Tibial nerve (tissue), 4 donors: ENCODE measurements at regions not wholly inside any gene's neighbourhood (a gene's known extent, or its start where the extent isn't known, plus 50 kb on each side); places are given as distances from the start of the nearest gene placed in this dataset.

Experiments
- DNase-seq, 2 donors: peaks; one replicate each; pipeline ENCODE4 v3.0.0-alpha.2; 2019; ENCODE audit warnings: low spot score in 2 of 2
- H3K27ac ChIP-seq, 4 donors: fragments of 200-600 bp; sonication (generic) in 3 of 4; one replicate each; pipeline ENCODE4 v1.5.1; 2017 to 2019; ENCODE audit warnings: mild to moderate bottlenecking in 1 of 4
- H3K27me3 ChIP-seq, 2 donors: fragments of 200-600 bp; sonication (generic) in 1 of 2; one replicate each; pipeline versions ENCODE4 v1.5.1 to v1.6.0; 2017 to 2019
- H3K36me3 ChIP-seq, 3 donors: fragments of 200-600 bp; sonication (generic); one replicate each; pipeline ENCODE4 v1.5.1; 2018 to 2019
- H3K4me1 ChIP-seq, 4 donors: fragments of 200-600 bp; sonication (generic) in 3 of 4; one replicate each; pipeline ENCODE4 v1.5.1; 2017 to 2019
- H3K4me3 ChIP-seq, 4 donors: fragments of 200-600 bp; sonication (generic) in 3 of 4; one replicate each; pipeline ENCODE4 v1.5.1; 2017 to 2019; ENCODE audit warnings: mild to moderate bottlenecking in 1 of 4, moderate library complexity in 1 of 4
- H3K9me3 ChIP-seq, 4 donors: fragments of 200-600 bp; sonication (generic) in 3 of 4; one replicate each; pipeline ENCODE4 v1.5.1; 2017 to 2019
- EP300 ChIP-seq, 2 donors: sonication (generic); formaldehyde crosslinking; IDR thresholded peaks; one replicate each; pipeline ENCODE4 v1.6.1; 2017; ENCODE audit warnings: antibody characterized with exemption in 2 of 2, mild to moderate bottlenecking in 1 of 2
- POLR2A ChIP-seq, 2 donors: fragments of 450-650 bp; IDR thresholded peaks; one replicate each; pipeline ENCODE4 v1.6.1; 2017; ENCODE audit warnings: antibody characterized with exemption in 2 of 2, mild to moderate bottlenecking in 2 of 2, moderate library complexity in 2 of 2
- WGBS, 2 donors: methylation state at CpG; one replicate each; pipeline ENCODE4 v1.1.5; 2018; 5-methylcytosine and 5-hydroxymethylcytosine counted together
- TF ChIP-seq, protein P1 (sequence below), 5 experiments: fragments of 200-600 bp in 3 of 5; fragments of 450-650 bp in 2 of 5; sonication (generic) in 3 of 5; IDR thresholded peaks; one replicate each; pipeline ENCODE4 v1.5.1; 2016 to 2019; ENCODE audit warnings: antibody characterized with exemption in 5 of 5, mild to moderate bottlenecking in 3 of 5, moderate library complexity in 2 of 5

DNA sequence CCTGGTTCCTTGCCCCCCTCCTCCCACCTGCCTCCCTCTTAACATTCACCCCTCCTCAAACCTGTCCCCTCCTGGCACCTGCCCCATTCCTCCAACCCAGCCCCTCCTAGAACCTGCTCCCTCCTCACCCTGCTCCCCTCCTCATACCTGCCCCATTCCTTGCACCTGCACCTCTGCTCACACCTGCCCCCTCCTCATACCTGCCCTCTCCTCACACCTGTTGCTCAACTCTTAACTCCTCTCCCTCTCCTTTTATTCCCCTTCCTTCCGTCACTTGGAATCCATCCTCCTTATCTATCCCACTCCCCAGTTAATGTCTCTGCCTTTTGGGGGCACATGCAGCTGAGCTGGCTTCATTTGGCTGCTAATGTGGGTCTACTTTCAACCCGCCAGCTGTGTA lies 712.1 kb downstream of the MTRR start:
- Histone ChIP-seq H3K36me3 (no peaks in the 10 kb centered on the region), H3K27me3 (no peaks in the 10 kb centered on the region), H3K4me3 (no peak overlapping the region), H3K4me1 (no peaks in the 10 kb centered on the region), H3K27ac (no peak overlapping the region), H3K9me3 (no peaks in the 10 kb centered on the region)
- no peak for DNase-seq
- 80 to 86% methylated on average over 2 of the region's 2 CpGs for WGBS, 2 donors
- TF ChIP-seq, protein P1, sequence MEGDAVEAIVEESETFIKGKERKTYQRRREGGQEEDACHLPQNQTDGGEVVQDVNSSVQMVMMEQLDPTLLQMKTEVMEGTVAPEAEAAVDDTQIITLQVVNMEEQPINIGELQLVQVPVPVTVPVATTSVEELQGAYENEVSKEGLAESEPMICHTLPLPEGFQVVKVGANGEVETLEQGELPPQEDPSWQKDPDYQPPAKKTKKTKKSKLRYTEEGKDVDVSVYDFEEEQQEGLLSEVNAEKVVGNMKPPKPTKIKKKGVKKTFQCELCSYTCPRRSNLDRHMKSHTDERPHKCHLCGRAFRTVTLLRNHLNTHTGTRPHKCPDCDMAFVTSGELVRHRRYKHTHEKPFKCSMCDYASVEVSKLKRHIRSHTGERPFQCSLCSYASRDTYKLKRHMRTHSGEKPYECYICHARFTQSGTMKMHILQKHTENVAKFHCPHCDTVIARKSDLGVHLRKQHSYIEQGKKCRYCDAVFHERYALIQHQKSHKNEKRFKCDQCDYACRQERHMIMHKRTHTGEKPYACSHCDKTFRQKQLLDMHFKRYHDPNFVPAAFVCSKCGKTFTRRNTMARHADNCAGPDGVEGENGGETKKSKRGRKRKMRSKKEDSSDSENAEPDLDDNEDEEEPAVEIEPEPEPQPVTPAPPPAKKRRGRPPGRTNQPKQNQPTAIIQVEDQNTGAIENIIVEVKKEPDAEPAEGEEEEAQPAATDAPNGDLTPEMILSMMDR (IDR thresholded peaks at IDR 0.05) = no peak
- TF ChIP-seq POLR2A (IDR thresholded peaks at IDR 0.05) (no peak), EP300 (IDR thresholded peaks at IDR 0.05) (no peak)

DNA sequence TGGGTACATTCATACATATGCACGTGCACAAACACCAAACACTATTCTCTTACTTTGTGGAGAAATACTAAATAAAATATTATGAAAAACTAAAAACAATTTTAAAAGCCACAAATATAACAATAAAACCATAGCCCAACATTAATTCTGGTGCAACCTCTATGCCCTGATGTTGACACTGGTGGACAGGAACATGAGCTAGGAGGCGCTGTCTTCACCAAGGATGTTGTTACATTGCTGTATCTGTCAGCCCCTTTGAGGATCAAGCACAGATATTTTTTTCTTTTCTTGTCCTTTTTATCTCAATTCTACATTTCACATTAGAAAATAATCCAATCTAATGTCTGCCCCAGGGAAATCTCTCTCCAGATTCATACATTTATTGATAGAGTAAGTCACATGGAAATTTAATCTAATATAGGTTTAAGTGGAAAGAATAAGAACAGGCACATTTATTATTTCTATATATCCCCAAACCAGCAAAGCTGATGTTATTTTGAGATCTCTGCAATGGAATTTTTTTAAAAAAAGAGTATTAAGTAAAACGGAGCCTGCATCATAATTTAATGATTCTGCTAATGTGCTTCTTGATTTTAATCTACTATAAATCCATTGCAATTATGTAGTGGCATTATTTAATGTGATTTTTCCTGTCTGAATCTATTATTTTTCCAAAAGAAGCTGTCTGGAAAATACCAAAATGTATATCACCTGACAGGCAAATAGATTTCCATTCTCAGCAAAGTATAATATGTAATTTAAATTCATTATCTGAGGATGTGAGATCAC lies 716.5 kb downstream of the MTRR start:
- Histone ChIP-seq H3K4me3 (no peak overlapping the region), H3K27me3 (no peaks in the 10 kb centered on the region), H3K36me3 (no peaks in the 10 kb centered on the region), H3K4me1 (no peaks in the 10 kb centered on the region), H3K9me3 (peaks cover 0 to 6% (median 0%) of the 10 kb centered on the region in 4 donors), H3K27ac (no peak overlapping the region)
- DNase-seq = no peak
- WGBS, 2 donors = 62 to 64% methylated on average over 3 of the region's 3 CpGs
- TF ChIP-seq EP300 (IDR thresholded peaks at IDR 0.05) = no peak
- TF ChIP-seq, protein P1 (IDR thresholded peaks at IDR 0.05) = no peak
- no peak for TF ChIP-seq POLR2A (IDR thresholded peaks at IDR 0.05)

DNA sequence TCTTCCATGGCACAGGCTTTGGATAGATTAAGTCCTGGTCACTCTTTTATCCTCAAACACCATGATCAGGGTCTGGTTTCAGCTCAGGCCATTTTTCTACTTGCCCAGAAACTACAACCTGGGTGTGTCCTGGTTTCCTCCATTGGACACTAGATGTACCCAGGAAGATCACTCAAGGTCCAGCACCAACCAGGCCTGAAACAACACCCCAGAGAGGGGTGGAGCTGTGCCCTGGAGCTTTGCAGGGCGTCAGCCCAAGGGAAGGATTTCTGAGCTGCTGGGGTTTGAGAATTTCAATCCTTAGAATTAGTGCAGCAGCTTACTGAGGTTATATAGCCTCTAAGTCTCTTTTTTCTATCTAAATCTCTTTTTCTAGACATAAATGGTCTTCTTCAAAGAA lies 722.0 kb downstream of the MTRR start:
- Histone ChIP-seq H3K4me3 (no peak overlapping the region), H3K9me3 (peaks cover 0 to 10% (median 0%) of the 10 kb centered on the region in 4 donors), H3K4me1 (no peaks in the 10 kb centered on the region), H3K27me3 (no peaks in the 10 kb centered on the region), H3K36me3 (no peaks in the 10 kb centered on the region), H3K27ac (no peak overlapping the region)
- no peak for DNase-seq
- WGBS, 2 donors = 67 to 68% methylated on average over 1 of the region's 1 CpG
- TF ChIP-seq POLR2A (IDR thresholded peaks at IDR 0.05) (no peak), EP300 (IDR thresholded peaks at IDR 0.05) (no peak)
- TF ChIP-seq, protein P1 (IDR thresholded peaks at IDR 0.05) = no peak

DNA sequence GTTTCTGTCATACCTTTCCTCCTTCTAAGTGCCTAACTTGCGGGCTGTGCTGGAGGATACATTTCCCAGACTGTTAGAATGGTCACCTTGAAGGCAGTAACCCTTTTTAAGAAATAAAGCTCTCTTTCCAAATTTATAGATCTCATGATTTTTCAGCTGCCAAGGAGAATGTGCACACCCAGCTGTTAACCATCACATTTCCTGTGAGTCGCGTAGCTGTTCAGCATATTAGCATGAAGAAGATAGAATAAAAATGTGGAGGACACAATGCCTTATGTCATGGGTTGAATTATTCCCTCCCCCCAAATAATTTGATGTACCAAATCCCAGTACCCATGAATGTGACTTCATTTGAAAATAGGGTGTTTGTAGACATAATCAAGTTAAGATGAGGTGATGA lies 729.4 kb downstream of the MTRR start:
- TF ChIP-seq POLR2A (IDR thresholded peaks at IDR 0.05) (no peak), EP300 (IDR thresholded peaks at IDR 0.05) (no peak)
- TF ChIP-seq, protein P1 (IDR thresholded peaks at IDR 0.05) = no peak
- Histone ChIP-seq H3K27me3 (no peaks in the 10 kb centered on the region), H3K9me3 (no peaks in the 10 kb centered on the region), H3K4me3 (no peak overlapping the region), H3K27ac (no peak overlapping the region), H3K4me1 (no peaks in the 10 kb centered on the region), H3K36me3 (no peaks in the 10 kb centered on the region)
- DNase-seq = no peak
- 90 to 91% methylated on average over 3 of the region's 3 CpGs for WGBS, 2 donors

DNA sequence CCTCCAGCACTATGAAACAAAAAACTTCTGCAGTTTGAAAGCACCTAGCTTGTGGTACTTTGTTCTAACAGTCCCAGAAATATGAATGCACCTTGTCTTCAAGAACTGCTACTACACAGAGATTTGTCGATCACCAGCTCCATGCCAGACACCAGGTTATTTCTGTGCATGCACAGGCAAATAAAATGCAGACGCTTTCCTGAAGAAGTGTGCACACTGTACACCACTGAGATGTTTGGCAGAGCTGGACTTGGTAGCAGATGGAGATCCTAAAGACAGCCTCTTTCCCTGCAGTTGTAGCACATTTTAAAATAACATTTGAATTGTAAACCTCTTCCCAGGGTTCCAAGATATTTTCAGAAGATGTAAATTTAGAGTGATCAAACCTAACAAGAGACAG lies 730.0 kb downstream of the MTRR start:
- WGBS, 2 donors = 57 to 58% methylated on average over 2 of the region's 2 CpGs
- H3K4me1 ChIP-seq = no peaks in the 10 kb centered on the region
- H3K36me3 ChIP-seq = no peaks in the 10 kb centered on the region
- no peaks in the 10 kb centered on the region for H3K9me3 ChIP-seq
- H3K27ac ChIP-seq = no peak overlapping the region
- no peak for TF ChIP-seq POLR2A (IDR thresholded peaks at IDR 0.05)
- H3K27me3 ChIP-seq = no peaks in the 10 kb centered on the region
- no peak overlapping the region for H3K4me3 ChIP-seq
- DNase-seq = no peak
